SH-SY5Y (cell line): ENCODE measurements at regions not wholly inside any gene's neighbourhood (a gene's known extent, or its start where the extent isn't known, plus 50 kb on each side); places are given as distances from the start of the nearest gene placed in this dataset.
A peak's percentile ranks its signal among the peaks of the same experiment; 100 is the strongest.

Source experiments
- GATA2 ChIP-seq: IDR thresholded peaks from 2 replicates; pipeline ENCODE4 v1.6.1; 2011; ENCODE audit warnings: mild to moderate bottlenecking, low read depth, low read length
- GATA3 ChIP-seq: IDR thresholded peaks from 2 replicates; pipeline ENCODE4 v1.6.1; 2011; ENCODE audit warnings: low read depth, mild to moderate bottlenecking, low read length, moderate library complexity

DNA sequence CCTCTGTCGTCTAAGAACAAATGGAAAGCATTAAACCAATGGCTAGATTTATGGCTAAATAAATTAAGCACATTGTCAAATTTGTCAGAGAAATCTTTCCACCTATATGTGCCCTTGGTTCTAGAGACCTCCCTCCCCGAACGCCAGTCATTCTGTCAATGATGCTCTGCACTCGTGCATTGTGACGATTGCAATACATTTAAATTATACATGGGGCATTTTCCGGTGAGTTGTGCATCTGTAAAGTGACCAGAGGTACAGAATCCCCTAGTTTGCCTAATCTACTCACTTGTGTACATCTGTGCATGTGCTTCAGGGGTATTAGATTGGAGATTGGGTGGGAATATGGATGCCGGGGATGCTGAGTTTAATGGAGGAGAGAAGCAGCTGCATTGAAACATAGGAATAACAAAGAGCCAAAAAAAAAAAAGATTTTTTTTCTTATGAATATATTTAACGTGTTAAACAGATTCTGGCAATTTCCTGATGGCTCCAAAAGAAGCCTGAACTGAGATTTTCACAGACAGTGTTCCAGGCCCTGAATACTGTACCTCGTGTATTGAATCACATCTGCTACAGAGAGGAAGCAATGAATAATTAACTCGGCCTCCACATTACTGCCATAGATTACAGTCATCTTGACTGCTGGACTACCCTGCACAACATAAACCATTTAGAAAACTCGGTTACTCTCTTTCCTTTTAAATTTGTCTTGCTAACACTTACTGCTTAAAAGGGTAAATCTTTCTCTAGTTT is 149.0 kb upstream of the C1orf87 start:
- peak; percentile 55 for TF ChIP-seq GATA3
- TF ChIP-seq GATA2, result peak; percentile 88
